ENCODE measurements at regions not wholly inside any gene's neighbourhood (a gene's known extent, or its start where the extent isn't known, plus 50 kb on each side); places are given as distances from the start of the nearest gene placed in this dataset.
"Not testable (repeated sequence)": the region's sequence is repeated elsewhere in the genome, so short reads cannot be mapped to it uniquely, and the experiment has no call there.

GRCh38 chr12:89194683-89195082 lies 157.6 kb downstream of the DUSP6 start:
- Histone ChIP-seq H3K27me3 (ENCODE audit: control insufficient read depth in 2 of 2, insufficient read depth in 2 of 2, low read length in 2 of 2) (no peaks in the 10 kb centered on the region), H3K27ac (ENCODE audit: low read depth in 1 of 2, low read length in 2 of 2) (no peak overlapping the region), H3K4me3 (replicated peaks in 1 of 3; ENCODE audit: low read depth in 2 of 3, low read length in 3 of 3) (no peak overlapping the region), H3K79me2 (ENCODE audit: insufficient read depth, low read length) (no peaks in the 10 kb centered on the region), H4K20me1 (ENCODE audit: insufficient read depth, low read length) (no peaks in the 10 kb centered on the region), H3K4me2 (replicated peaks; ENCODE audit: extremely low read depth, low read length, poor library complexity, severe bottlenecking) (no peak overlapping the region), H2AFZ (ENCODE audit: insufficient read depth, low read depth, low read length, poor library complexity, severe bottlenecking) (no peak overlapping the region), H3K9ac (ENCODE audit: insufficient read depth, low read length, poor library complexity, severe bottlenecking) (no peak overlapping the region), H3K4me1 (ENCODE audit: control insufficient read depth in 1 of 2, insufficient read depth in 2 of 2, low read length in 2 of 2) (no peaks in the 10 kb centered on the region), H3K9me3 (replicated peaks in 1 of 2; ENCODE audit: control insufficient read depth in 1 of 2, insufficient read depth in 1 of 2, low read length in 2 of 2) (peaks cover 4 to 9% of the 10 kb centered on the region in 2 donors), H3K36me3 (replicated peaks in 1 of 2; ENCODE audit: control insufficient read depth in 1 of 2, insufficient read depth in 2 of 2, low read length in 2 of 2) (no peaks in the 10 kb centered on the region)
- Mint-ChIP-seq H3K4me3 (no peak overlapping the region), H3K9me3 (peaks cover 2 to 14% (median 7%) of the 10 kb centered on the region in 7 donors), H3K36me3 (no peaks in the 10 kb centered on the region), H3K27ac (no peak overlapping the region), H3K4me1 (peaks cover 3% of the 10 kb centered on the region), H3K27me3 (ENCODE audit: low read depth in 3 of 3) (no peaks in the 10 kb centered on the region)
- WGBS (ENCODE audit: insufficient coverage), result 100% methylated on average over 1 of the region's 5 CpGs
- no peak for DNase-seq
- intact Hi-C loops (cut with micrococcal nuclease), result loop anchor here in 1 of 2 donors (10.0 kb wide), 1 partner anchor 50 kb away; no protein-coding TSS in a partner anchor
- no peak for TF ChIP-seq CTCF (IDR thresholded peaks at IDR 0.05)

- H3K36me3 ChIP-seq (replicated peaks in 1 of 2; ENCODE audit: control insufficient read depth in 1 of 2, insufficient read depth in 2 of 2, low read length in 2 of 2), result no peaks in the 10 kb centered on the region
- no peak overlapping the region for H3K4me3 Mint-ChIP-seq
- H3K79me2 ChIP-seq (ENCODE audit: insufficient read depth, low read length), result no peaks in the 10 kb centered on the region
- DNase-seq, result peak in 1 of 3 donors; percentile 18
- H3K36me3 Mint-ChIP-seq, result peaks cover 0 to 12% of the 10 kb centered on the region in 2 donors
- H3K4me3 ChIP-seq (replicated peaks in 1 of 3; ENCODE audit: low read depth in 2 of 3, low read length in 3 of 3), result no peak overlapping the region
- no peaks in the 10 kb centered on the region for H3K4me1 ChIP-seq (ENCODE audit: control insufficient read depth in 1 of 2, insufficient read depth in 2 of 2, low read length in 2 of 2)
- H3K27me3 ChIP-seq (ENCODE audit: control insufficient read depth in 2 of 2, insufficient read depth in 2 of 2, low read length in 2 of 2), result no peaks in the 10 kb centered on the region
- intact Hi-C loops (cut with micrococcal nuclease), result loop anchor here in 1 of 2 donors (10.0 kb wide), 1 partner anchor 48 kb away; no protein-coding TSS in a partner anchor
- WGBS (ENCODE audit: insufficient coverage), result 17% methylated on average over 1 of the region's 3 CpGs
- peaks cover 4 to 24% of the 10 kb centered on the region in 2 donors for H3K9me3 ChIP-seq (replicated peaks in 1 of 2; ENCODE audit: control insufficient read depth in 1 of 2, insufficient read depth in 1 of 2, low read length in 2 of 2)
- H3K27ac Mint-ChIP-seq, result peak overlapping the region in 1 of 7 donors; percentile 23
- peak overlapping the region; percentile 2 for H2AFZ ChIP-seq (ENCODE audit: insufficient read depth, low read depth, low read length, poor library complexity, severe bottlenecking)
- H3K27ac ChIP-seq (ENCODE audit: low read depth in 1 of 2, low read length in 2 of 2), result no peak overlapping the region
- H3K9me3 Mint-ChIP-seq, result peaks cover 14 to 35% (median 22%) of the 10 kb centered on the region in 7 donors
- H3K4me2 ChIP-seq (replicated peaks; ENCODE audit: extremely low read depth, low read length, poor library complexity, severe bottlenecking), result no peak overlapping the region
- peaks cover 3% of the 10 kb centered on the region for H3K4me1 Mint-ChIP-seq
- no peak for TF ChIP-seq CTCF (IDR thresholded peaks at IDR 0.05)
- no peaks in the 10 kb centered on the region for H3K27me3 Mint-ChIP-seq (ENCODE audit: low read depth in 3 of 3)
- H3K9ac ChIP-seq (ENCODE audit: insufficient read depth, low read length, poor library complexity, severe bottlenecking), result no peak overlapping the region
- no peaks in the 10 kb centered on the region for H4K20me1 ChIP-seq (ENCODE audit: insufficient read depth, low read length)
These were observed 159.9 kb downstream of the DUSP6 start for GRCh38 chr12:89192429-89192828.

- not testable (repeated sequence) for H3K4me1 ChIP-seq (ENCODE audit: control insufficient read depth in 1 of 2, insufficient read depth in 2 of 2, low read length in 2 of 2); H3K9ac ChIP-seq (ENCODE audit: insufficient read depth, low read length, poor library complexity, severe bottlenecking); H3K4me2 ChIP-seq (replicated peaks; ENCODE audit: extremely low read depth, low read length, poor library complexity, severe bottlenecking); H4K20me1 ChIP-seq (ENCODE audit: insufficient read depth, low read length); H3K4me3 Mint-ChIP-seq; DNase-seq; H3K4me1 Mint-ChIP-seq; H3K27ac ChIP-seq (ENCODE audit: low read depth in 1 of 2, low read length in 2 of 2); H3K27me3 Mint-ChIP-seq (ENCODE audit: low read depth in 3 of 3); H2AFZ ChIP-seq (ENCODE audit: insufficient read depth, low read depth, low read length, poor library complexity, severe bottlenecking); H3K79me2 ChIP-seq (ENCODE audit: insufficient read depth, low read length); H3K4me3 ChIP-seq (replicated peaks in 1 of 3; ENCODE audit: low read depth in 2 of 3, low read length in 3 of 3); H3K27me3 ChIP-seq (ENCODE audit: control insufficient read depth in 2 of 2, insufficient read depth in 2 of 2, low read length in 2 of 2); H3K36me3 ChIP-seq (replicated peaks in 1 of 2; ENCODE audit: control insufficient read depth in 1 of 2, insufficient read depth in 2 of 2, low read length in 2 of 2)
- H3K36me3 Mint-ChIP-seq, result peaks cover 0 to 12% of the 10 kb centered on the region in 2 donors
- H3K9me3 Mint-ChIP-seq, result peaks cover 14 to 37% (median 19%) of the 10 kb centered on the region in 7 donors
- peak overlapping the region in 2 of 7 donors; percentile 3 to 27 for H3K27ac Mint-ChIP-seq
- intact Hi-C loops (cut with micrococcal nuclease), result loop anchor here in 1 of 2 donors (10.0 kb wide), 1 partner anchor 47 kb away; no protein-coding TSS in a partner anchor
- peaks cover 4 to 24% of the 10 kb centered on the region in 2 donors for H3K9me3 ChIP-seq (replicated peaks in 1 of 2; ENCODE audit: control insufficient read depth in 1 of 2, insufficient read depth in 1 of 2, low read length in 2 of 2)
These were observed 160.7 kb downstream of the DUSP6 start for GRCh38 chr12:89191597-89191996.

All from CD14-positive monocyte (primary cell).